Smooth muscle cell (in vitro differentiated cells): ENCODE measurements at regions not wholly inside any gene's neighbourhood (a gene's known extent, or its start where the extent isn't known, plus 50 kb on each side); places are given as distances from the start of the nearest gene placed in this dataset.

Experiments
- DNase-seq: peaks from one replicate; lab custom pipeline; 2025; ENCODE audit not compliant: unreplicated experiment; lab: John Stamatoyannopoulos, UW
- H2AFZ ChIP-seq: fragments of 200-600 bp; sonication (generic); 2 replicates; pipeline ENCODE4 v1.6.0; 2016; ENCODE audit warnings: antibody characterized with exemption, low read depth, mild to moderate bottlenecking
- H3F3A ChIP-seq: fragments of 200-600 bp; sonication (generic); 2 replicates; pipeline ENCODE4 v1.6.0; 2017; ENCODE audit warnings: antibody characterized with exemption, low read depth
- H3K27ac ChIP-seq: fragments of 200-600 bp; sonication (generic); 2 replicates; pipeline ENCODE4 v1.5.1; 2016; ENCODE audit warnings: low read depth, mild to moderate bottlenecking
- H3K27me3 ChIP-seq: fragments of 200-600 bp; sonication (generic); 2 replicates; pipeline ENCODE4 v1.6.1; 2016; ENCODE audit warnings: low read depth, mild to moderate bottlenecking
- H3K36me3 ChIP-seq: fragments of 200-600 bp; sonication (generic); 2 replicates; pipeline ENCODE4 v1.5.1; 2016; ENCODE audit warnings: low read depth
- H3K4me1 ChIP-seq: fragments of 200-600 bp; sonication (generic); 2 replicates; pipeline ENCODE4 v1.5.1; 2016; ENCODE audit warnings: low read depth
- H3K4me2 ChIP-seq: fragments of 200-600 bp; sonication (generic); 2 replicates; pipeline ENCODE4 v1.6.0; 2016; ENCODE audit warnings: mild to moderate bottlenecking
- H3K4me3 ChIP-seq: fragments of 200-600 bp; sonication (generic); 2 replicates; pipeline ENCODE4 v1.5.1; 2016; ENCODE audit warnings: mild to moderate bottlenecking
- H3K79me2 ChIP-seq: fragments of 200-600 bp; sonication (generic); 2 replicates; pipeline ENCODE4 v1.6.0; 2016; ENCODE audit warnings: low read depth, mild to moderate bottlenecking
- H3K9ac ChIP-seq: fragments of 200-600 bp; sonication (generic); 2 replicates; pipeline ENCODE4 v1.6.0; 2016; ENCODE audit warnings: low read depth
- H3K9me3 ChIP-seq: fragments of 200-600 bp; sonication (generic); replicated peaks from 2 replicates; pipeline ENCODE4 v1.5.1; 2016; ENCODE audit warnings: low read depth
- H4K20me1 ChIP-seq: fragments of 200-600 bp; sonication (generic); 2 replicates; pipeline ENCODE4 v1.6.0; 2016; ENCODE audit warnings: low read depth
- CTCF ChIP-seq: fragments of 200-600 bp; sonication (generic); IDR thresholded peaks from 2 replicates; pipeline ENCODE4 v1.5.1; 2017; ENCODE audit warnings: borderline replicate concordance, mild to moderate bottlenecking, antibody characterized with exemption; ENCODE audit not compliant: insufficient read depth, poor library complexity, severe bottlenecking
- WGBS: methylation state at CpG from one replicate; pipeline ENCODE4 v1.1.7; 2016; ENCODE audit warnings: low lambda C conversion rate; 5-methylcytosine and 5-hydroxymethylcytosine counted together

- Histone ChIP-seq H3F3A (no peaks in the 10 kb centered on the region), H3K4me1 (no peaks in the 10 kb centered on the region), H3K79me2 (no peaks in the 10 kb centered on the region), H3K9ac (no peak overlapping the region), H3K4me3 (no peak overlapping the region), H3K4me2 (no peak overlapping the region), H2AFZ (no peak overlapping the region), H3K36me3 (no peaks in the 10 kb centered on the region), H3K27ac (no peak overlapping the region), H4K20me1 (no peaks in the 10 kb centered on the region), H3K27me3 (no peaks in the 10 kb centered on the region), H3K9me3 (no peaks in the 10 kb centered on the region)
- 95% methylated on average over 5 of the region's 5 CpGs for WGBS
- no peak for TF ChIP-seq CTCF
- no peak for DNase-seq
Observed at GRCh38 chr16:66225696-66226095, 140.8 kb upstream of the CDH5 start.

GRCh38 chr16:66224626-66225025 lies 141.9 kb upstream of the CDH5 start:
- H4K20me1 ChIP-seq: no peaks in the 10 kb centered on the region
- 83% methylated on average over 8 of the region's 8 CpGs for WGBS

GRCh38 chr16:66224186-66224585 lies 142.3 kb upstream of the CDH5 start:
- H3K9ac ChIP-seq: no peak overlapping the region
- H3K4me3 ChIP-seq: no peak overlapping the region
- TF ChIP-seq CTCF: no peak
- WGBS: 98% methylated on average over 2 of the region's 2 CpGs
- DNase-seq: no peak
- no peak overlapping the region for H3K27ac ChIP-seq
- no peaks in the 10 kb centered on the region for H3K27me3 ChIP-seq
- no peak overlapping the region for H3K4me2 ChIP-seq
- no peak overlapping the region for H2AFZ ChIP-seq
- H4K20me1 ChIP-seq: no peaks in the 10 kb centered on the region
- no peaks in the 10 kb centered on the region for H3K4me1 ChIP-seq
- no peaks in the 10 kb centered on the region for H3F3A ChIP-seq
- no peaks in the 10 kb centered on the region for H3K79me2 ChIP-seq
- no peaks in the 10 kb centered on the region for H3K9me3 ChIP-seq
- H3K36me3 ChIP-seq: no peaks in the 10 kb centered on the region

More at GRCh38 chr16:66224626-66225025, 141.9 kb upstream of the CDH5 start:
- H3K4me2 ChIP-seq: no peak overlapping the region
- no peak for DNase-seq
- no peaks in the 10 kb centered on the region for H3K36me3 ChIP-seq
- no peak overlapping the region for H3K27ac ChIP-seq
- no peaks in the 10 kb centered on the region for H3F3A ChIP-seq
- no peak overlapping the region for H3K9ac ChIP-seq
- no peak overlapping the region for H2AFZ ChIP-seq
- no peak overlapping the region for H3K4me3 ChIP-seq
- TF ChIP-seq CTCF: no peak
- no peaks in the 10 kb centered on the region for H3K9me3 ChIP-seq
- no peaks in the 10 kb centered on the region for H3K4me1 ChIP-seq
- H3K79me2 ChIP-seq: no peaks in the 10 kb centered on the region
- no peaks in the 10 kb centered on the region for H3K27me3 ChIP-seq

- DNase-seq: no peak
- WGBS: 60% methylated on average over 8 of the region's 8 CpGs
- no peaks in the 10 kb centered on the region for H3K27me3 ChIP-seq
- H3K27ac ChIP-seq: no peak overlapping the region
- no peak overlapping the region for H3K9ac ChIP-seq
- H3K79me2 ChIP-seq: no peaks in the 10 kb centered on the region
- H3K36me3 ChIP-seq: no peaks in the 10 kb centered on the region
- TF ChIP-seq CTCF: no peak
- H3K4me1 ChIP-seq: no peaks in the 10 kb centered on the region
- no peaks in the 10 kb centered on the region for H3F3A ChIP-seq
- no peak overlapping the region for H2AFZ ChIP-seq
- H3K4me3 ChIP-seq: no peak overlapping the region
- no peaks in the 10 kb centered on the region for H3K9me3 ChIP-seq
- no peaks in the 10 kb centered on the region for H4K20me1 ChIP-seq
- no peak overlapping the region for H3K4me2 ChIP-seq
Observed at GRCh38 chr16:66223176-66223780, 143.2 kb upstream of the CDH5 start.
